ENCODE measurements at regions not wholly inside any gene's neighbourhood (a gene's known extent, or its start where the extent isn't known, plus 50 kb on each side); places are given as distances from the start of the nearest gene placed in this dataset.

GRCh38 chr6:49332781-49333180, 130.3 kb downstream of the MMUT start:
- H3K4me1 ChIP-seq (ENCODE audit: control insufficient read depth in 4 of 4, insufficient read depth in 4 of 4, low read length in 3 of 4), result no peaks in the 10 kb centered on the region
- no peak overlapping the region for H3K9ac ChIP-seq (ENCODE audit: low read depth in 1 of 2, low read length in 2 of 2)
- DNase-seq (ENCODE audit: low spot score), result no peak
- H3K27ac ChIP-seq (ENCODE audit: low read depth in 1 of 2, low read length in 2 of 2), result no peak overlapping the region
- peaks cover 0 to 2% (median 0%) of the 10 kb centered on the region in 4 donors for H3K9me3 ChIP-seq (ENCODE audit: control insufficient read depth in 4 of 4, low read length in 3 of 4)
- no peak overlapping the region for H3K4me3 ChIP-seq (ENCODE audit: low read depth in 1 of 3, low read length in 3 of 3)
- H3K27me3 ChIP-seq (ENCODE audit: control insufficient read depth in 4 of 4, insufficient read depth in 4 of 4, low read length in 3 of 4), result no peaks in the 10 kb centered on the region
- 48% methylated on average over 1 of the region's 1 CpG for WGBS
- no peaks in the 10 kb centered on the region for H3K36me3 ChIP-seq (ENCODE audit: control insufficient read depth in 4 of 4, insufficient read depth in 3 of 4, low read depth in 1 of 4, low read length in 3 of 4)
- TF ChIP-seq HNF4A (conservative IDR thresholded peaks at IDR 0.05) (no peak), HNF4G (IDR thresholded peaks at IDR 0.05) (no peak), ZBTB33 (IDR thresholded peaks at IDR 0.05) (no peak), SP1 (IDR thresholded peaks at IDR 0.05) (no peak), EGR1 (IDR thresholded peaks at IDR 0.05; ENCODE audit: low read depth in 2 of 2) (no peak), FOXA1 (IDR thresholded peaks at IDR 0.05) (no peak), FOXA2 (IDR thresholded peaks at IDR 0.05) (no peak)
- TF ChIP-seq, protein P1, sequence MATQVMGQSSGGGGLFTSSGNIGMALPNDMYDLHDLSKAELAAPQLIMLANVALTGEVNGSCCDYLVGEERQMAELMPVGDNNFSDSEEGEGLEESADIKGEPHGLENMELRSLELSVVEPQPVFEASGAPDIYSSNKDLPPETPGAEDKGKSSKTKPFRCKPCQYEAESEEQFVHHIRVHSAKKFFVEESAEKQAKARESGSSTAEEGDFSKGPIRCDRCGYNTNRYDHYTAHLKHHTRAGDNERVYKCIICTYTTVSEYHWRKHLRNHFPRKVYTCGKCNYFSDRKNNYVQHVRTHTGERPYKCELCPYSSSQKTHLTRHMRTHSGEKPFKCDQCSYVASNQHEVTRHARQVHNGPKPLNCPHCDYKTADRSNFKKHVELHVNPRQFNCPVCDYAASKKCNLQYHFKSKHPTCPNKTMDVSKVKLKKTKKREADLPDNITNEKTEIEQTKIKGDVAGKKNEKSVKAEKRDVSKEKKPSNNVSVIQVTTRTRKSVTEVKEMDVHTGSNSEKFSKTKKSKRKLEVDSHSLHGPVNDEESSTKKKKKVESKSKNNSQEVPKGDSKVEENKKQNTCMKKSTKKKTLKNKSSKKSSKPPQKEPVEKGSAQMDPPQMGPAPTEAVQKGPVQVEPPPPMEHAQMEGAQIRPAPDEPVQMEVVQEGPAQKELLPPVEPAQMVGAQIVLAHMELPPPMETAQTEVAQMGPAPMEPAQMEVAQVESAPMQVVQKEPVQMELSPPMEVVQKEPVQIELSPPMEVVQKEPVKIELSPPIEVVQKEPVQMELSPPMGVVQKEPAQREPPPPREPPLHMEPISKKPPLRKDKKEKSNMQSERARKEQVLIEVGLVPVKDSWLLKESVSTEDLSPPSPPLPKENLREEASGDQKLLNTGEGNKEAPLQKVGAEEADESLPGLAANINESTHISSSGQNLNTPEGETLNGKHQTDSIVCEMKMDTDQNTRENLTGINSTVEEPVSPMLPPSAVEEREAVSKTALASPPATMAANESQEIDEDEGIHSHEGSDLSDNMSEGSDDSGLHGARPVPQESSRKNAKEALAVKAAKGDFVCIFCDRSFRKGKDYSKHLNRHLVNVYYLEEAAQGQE (IDR thresholded peaks at IDR 0.05), result no peak

DNA sequence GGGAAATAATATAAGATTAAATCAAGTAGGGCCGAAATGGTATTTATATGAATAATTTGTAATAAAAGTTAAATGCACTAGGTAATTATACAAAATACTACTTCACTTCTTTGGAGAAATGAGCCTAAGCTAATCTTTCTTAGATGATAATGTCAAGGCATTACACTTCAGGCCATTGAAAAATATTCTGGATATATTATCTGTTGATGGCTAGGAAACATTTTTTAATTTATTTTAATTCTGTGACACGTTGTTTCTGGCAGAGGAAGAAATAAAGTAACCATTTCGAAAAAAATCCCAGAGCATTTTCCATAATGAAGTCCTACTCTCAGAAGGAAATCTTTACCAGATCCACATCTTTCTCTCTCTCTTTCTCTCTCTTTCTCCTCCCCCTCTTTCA, 133.9 kb downstream of the MMUT start:
- no peak for TF ChIP-seq SP1 (IDR thresholded peaks at IDR 0.05)
- TF ChIP-seq GABPA (IDR thresholded peaks at IDR 0.05 in 1 of 2, conservative IDR thresholded peaks at IDR 0.05 in 1 of 2), result no peak
- TF ChIP-seq YY1 (IDR thresholded peaks at IDR 0.05), result no peak
- Histone ChIP-seq H3K9ac (ENCODE audit: low read depth in 1 of 2, low read length in 2 of 2) (no peak overlapping the region), H3K27me3 (ENCODE audit: control insufficient read depth in 4 of 4, insufficient read depth in 4 of 4, low read length in 3 of 4) (no peaks in the 10 kb centered on the region), H3K27ac (ENCODE audit: low read depth in 1 of 2, low read length in 2 of 2) (no peak overlapping the region), H3K36me3 (ENCODE audit: control insufficient read depth in 4 of 4, insufficient read depth in 3 of 4, low read depth in 1 of 4, low read length in 3 of 4) (no peaks in the 10 kb centered on the region), H3K4me1 (ENCODE audit: control insufficient read depth in 4 of 4, insufficient read depth in 4 of 4, low read length in 3 of 4) (no peaks in the 10 kb centered on the region), H3K9me3 (ENCODE audit: control insufficient read depth in 4 of 4, low read length in 3 of 4) (no peaks in the 10 kb centered on the region), H3K4me3 (ENCODE audit: low read depth in 1 of 3, low read length in 3 of 3) (no peak overlapping the region)
- 60% methylated on average over 3 of the region's 3 CpGs for WGBS
- no peak for DNase-seq (ENCODE audit: low spot score)

DNA sequence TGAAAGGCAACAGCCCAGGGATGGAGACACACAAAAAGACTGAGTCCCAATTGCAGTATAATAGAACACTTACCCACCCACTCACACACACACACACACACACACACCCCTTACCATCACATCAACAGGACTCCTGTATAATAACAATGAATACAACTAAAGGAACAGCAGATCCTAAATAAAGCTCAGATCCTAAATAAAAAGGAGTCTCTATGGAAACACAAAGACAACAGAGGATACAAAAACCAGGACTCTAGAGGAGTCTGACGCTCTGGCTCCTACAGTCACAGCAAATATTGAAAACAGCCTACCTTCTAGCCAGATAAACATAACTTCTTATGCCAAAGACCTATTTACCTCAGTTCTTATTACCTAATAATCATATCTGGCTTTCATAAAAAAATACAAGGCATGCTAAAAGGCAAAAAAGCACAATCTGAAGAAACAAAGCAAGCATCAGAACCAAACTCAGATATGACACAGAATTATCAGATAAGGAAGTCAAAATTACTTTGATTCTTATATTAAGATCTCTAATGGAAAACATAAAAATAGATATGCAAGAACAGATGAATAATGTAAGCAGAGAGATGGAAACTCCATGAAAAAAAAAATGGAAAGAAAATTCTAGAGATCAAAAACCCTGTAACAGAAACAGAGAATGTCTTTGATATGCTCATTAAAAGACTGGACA, 134.9 kb downstream of the MMUT start:
- no peak overlapping the region for H3K4me3 ChIP-seq (ENCODE audit: low read depth in 1 of 3, low read length in 3 of 3)
- H3K9me3 ChIP-seq (ENCODE audit: control insufficient read depth in 4 of 4, low read length in 3 of 4), result no peaks in the 10 kb centered on the region
- no peak overlapping the region for H3K9ac ChIP-seq (ENCODE audit: low read depth in 1 of 2, low read length in 2 of 2)
- no peak for DNase-seq (ENCODE audit: low spot score)
- no peaks in the 10 kb centered on the region for H3K4me1 ChIP-seq (ENCODE audit: control insufficient read depth in 4 of 4, insufficient read depth in 4 of 4, low read length in 3 of 4)
- no peak for TF ChIP-seq NR2F2 (IDR thresholded peaks at IDR 0.05)
- no peak for TF ChIP-seq FOXA2 (IDR thresholded peaks at IDR 0.05)
- TF ChIP-seq, protein P2, sequence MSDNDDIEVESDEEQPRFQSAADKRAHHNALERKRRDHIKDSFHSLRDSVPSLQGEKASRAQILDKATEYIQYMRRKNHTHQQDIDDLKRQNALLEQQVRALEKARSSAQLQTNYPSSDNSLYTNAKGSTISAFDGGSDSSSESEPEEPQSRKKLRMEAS (IDR thresholded peaks at IDR 0.05), result no peak
- no peak for TF ChIP-seq TAF1 (conservative IDR thresholded peaks at IDR 0.05)
- no peak for TF ChIP-seq HNF4A (conservative IDR thresholded peaks at IDR 0.05)
- no peak for TF ChIP-seq YY1 (IDR thresholded peaks at IDR 0.05)
- TF ChIP-seq HNF4G (IDR thresholded peaks at IDR 0.05), result no peak
- TF ChIP-seq EGR1 (IDR thresholded peaks at IDR 0.05; ENCODE audit: low read depth in 2 of 2), result no peak
- TF ChIP-seq SP1 (IDR thresholded peaks at IDR 0.05), result no peak
- no peak for TF ChIP-seq GABPA (IDR thresholded peaks at IDR 0.05 in 1 of 2, conservative IDR thresholded peaks at IDR 0.05 in 1 of 2)
- TF ChIP-seq RXRA (IDR thresholded peaks at IDR 0.05), result no peak
- no peak for TF ChIP-seq ATF3 (IDR thresholded peaks at IDR 0.05)
- no peak for TF ChIP-seq ZBTB33 (IDR thresholded peaks at IDR 0.05)
- no peak overlapping the region for H3K27ac ChIP-seq (ENCODE audit: low read depth in 1 of 2, low read length in 2 of 2)
- WGBS, result 62% methylated on average over 1 of the region's 1 CpG
- no peaks in the 10 kb centered on the region for H3K27me3 ChIP-seq (ENCODE audit: control insufficient read depth in 4 of 4, insufficient read depth in 4 of 4, low read length in 3 of 4)
- H3K36me3 ChIP-seq (ENCODE audit: control insufficient read depth in 4 of 4, insufficient read depth in 3 of 4, low read depth in 1 of 4, low read length in 3 of 4), result no peaks in the 10 kb centered on the region

Data from liver (tissue), 7 donors.